ENCODE measurements at regions not wholly inside any gene's neighbourhood (a gene's known extent, or its start where the extent isn't known, plus 50 kb on each side); places are given as distances from the start of the nearest gene placed in this dataset.
A peak's percentile ranks its signal among the peaks of the same experiment; 100 is the strongest.

DNA sequence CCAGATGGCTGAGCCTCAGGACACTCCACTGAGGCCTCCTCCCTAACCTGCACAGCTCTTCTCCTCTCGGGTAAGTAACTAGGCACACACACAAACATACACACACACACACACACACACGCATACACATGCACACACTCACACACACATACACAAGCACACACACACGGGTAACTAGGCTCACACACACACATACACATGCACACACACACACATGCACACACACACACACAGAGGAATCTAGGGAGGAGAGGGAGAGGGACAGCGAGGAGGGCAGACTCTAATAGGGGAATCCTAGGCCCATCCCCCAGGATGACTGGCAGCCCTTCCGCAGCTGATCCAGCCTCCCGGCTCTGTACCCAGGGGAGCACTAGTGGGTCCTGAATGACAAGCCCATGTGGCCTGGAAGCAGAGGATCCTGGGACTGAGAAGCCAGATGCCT lies 177.4 kb upstream of the LINGO1 start:
- TF ChIP-seq, protein P1, sequence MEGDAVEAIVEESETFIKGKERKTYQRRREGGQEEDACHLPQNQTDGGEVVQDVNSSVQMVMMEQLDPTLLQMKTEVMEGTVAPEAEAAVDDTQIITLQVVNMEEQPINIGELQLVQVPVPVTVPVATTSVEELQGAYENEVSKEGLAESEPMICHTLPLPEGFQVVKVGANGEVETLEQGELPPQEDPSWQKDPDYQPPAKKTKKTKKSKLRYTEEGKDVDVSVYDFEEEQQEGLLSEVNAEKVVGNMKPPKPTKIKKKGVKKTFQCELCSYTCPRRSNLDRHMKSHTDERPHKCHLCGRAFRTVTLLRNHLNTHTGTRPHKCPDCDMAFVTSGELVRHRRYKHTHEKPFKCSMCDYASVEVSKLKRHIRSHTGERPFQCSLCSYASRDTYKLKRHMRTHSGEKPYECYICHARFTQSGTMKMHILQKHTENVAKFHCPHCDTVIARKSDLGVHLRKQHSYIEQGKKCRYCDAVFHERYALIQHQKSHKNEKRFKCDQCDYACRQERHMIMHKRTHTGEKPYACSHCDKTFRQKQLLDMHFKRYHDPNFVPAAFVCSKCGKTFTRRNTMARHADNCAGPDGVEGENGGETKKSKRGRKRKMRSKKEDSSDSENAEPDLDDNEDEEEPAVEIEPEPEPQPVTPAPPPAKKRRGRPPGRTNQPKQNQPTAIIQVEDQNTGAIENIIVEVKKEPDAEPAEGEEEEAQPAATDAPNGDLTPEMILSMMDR (IDR thresholded peaks at IDR 0.05; ENCODE audit: low read depth, low read length) = no peak
- Histone ChIP-seq H3K4me3 (ENCODE audit: low read depth, low read length) (no peak overlapping the region), H3K27me3 (no peaks in the 10 kb centered on the region), H3K9me3 (no peaks in the 10 kb centered on the region), H3K36me3 (no peaks in the 10 kb centered on the region), H3K4me1 (peaks cover 13% of the 10 kb centered on the region)
- peak; percentile 86 for DNase-seq

DNA sequence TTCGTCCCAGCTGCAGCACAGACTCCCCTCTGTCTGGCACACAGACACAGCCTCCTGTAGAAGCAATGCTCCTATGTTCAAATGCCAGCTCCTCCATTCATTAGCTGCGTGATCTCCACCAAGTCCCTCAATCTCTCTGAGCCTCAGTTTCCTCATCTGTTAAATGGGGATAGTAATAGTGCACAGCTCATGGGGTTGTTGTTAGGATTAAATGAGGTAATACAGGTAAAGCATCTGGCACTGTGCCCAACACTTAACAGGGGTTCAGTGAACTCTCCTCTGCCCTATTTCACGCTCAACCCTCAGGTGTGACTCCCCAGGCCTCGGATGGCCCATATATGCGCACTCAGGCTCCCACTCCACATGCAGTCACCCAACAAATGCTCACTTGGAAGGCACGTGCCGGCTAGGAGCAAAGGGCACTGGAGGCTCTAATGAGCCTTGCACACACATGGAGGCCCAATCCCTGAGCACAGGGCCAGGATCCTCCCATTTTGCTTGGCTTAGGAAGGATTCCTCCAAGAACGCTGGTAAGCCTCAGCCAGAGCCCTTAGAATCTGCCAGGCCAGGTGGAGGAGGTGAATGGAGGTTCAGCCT lies 176.0 kb upstream of the LINGO1 start:
- TF ChIP-seq, protein P1 (IDR thresholded peaks at IDR 0.05; ENCODE audit: low read depth, low read length) = no peak
- no peak for DNase-seq
- H3K9me3 ChIP-seq = no peaks in the 10 kb centered on the region
- H3K36me3 ChIP-seq = no peaks in the 10 kb centered on the region
- peaks cover 13% of the 10 kb centered on the region for H3K4me1 ChIP-seq
- H3K27me3 ChIP-seq = no peaks in the 10 kb centered on the region
- H3K4me3 ChIP-seq (ENCODE audit: low read depth, low read length) = no peak overlapping the region

DNA sequence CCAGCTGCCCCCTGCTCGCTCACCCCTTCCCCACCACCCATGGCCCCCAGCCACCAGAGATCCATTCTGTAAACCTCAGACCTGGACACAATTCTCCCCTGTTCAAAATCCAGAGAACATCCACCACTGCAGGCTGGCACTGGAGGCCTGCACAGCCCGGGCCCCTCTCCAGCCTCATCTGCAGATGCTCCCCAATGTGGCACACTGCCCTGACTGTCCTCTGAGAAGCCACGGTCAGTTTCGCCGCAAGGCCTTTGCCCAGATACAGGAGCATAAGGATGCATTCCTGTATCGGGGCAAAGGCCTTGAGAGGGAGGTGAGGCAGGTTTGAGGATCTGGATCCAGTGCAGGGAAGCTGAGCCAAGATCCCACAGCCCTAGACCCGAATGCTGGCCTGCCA lies 175.4 kb upstream of the LINGO1 start:
- Histone ChIP-seq H3K9me3 (no peaks in the 10 kb centered on the region), H3K4me3 (ENCODE audit: low read depth, low read length) (no peak overlapping the region), H3K36me3 (no peaks in the 10 kb centered on the region), H3K27me3 (no peaks in the 10 kb centered on the region), H3K4me1 (peaks cover 13% of the 10 kb centered on the region)
- TF ChIP-seq, protein P1 (IDR thresholded peaks at IDR 0.05; ENCODE audit: low read depth, low read length) = no peak
- DNase-seq = no peak

DNA sequence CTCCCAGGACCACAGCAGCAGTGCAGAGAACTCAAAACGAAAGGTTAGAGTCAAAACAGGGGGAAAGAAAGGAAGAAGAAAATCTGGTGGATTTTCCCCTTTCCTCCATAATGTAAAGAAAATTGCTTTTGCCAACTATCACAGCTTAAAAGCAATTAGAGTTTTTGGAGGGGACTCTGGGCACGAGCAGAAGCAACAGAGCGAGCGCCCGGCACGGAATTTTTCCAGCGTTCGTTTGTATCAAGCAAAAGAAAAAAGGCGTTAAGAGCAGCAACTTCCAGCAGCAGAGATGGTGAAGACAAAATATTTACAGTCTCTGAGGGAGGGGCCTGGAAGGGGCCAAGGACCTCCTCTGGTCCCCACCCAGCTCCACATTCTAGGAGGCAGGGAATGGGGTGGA lies 174.9 kb upstream of the LINGO1 start:
- H3K4me1 ChIP-seq = peaks cover 13% of the 10 kb centered on the region
- no peaks in the 10 kb centered on the region for H3K27me3 ChIP-seq
- no peaks in the 10 kb centered on the region for H3K36me3 ChIP-seq
- TF ChIP-seq, protein P1 (IDR thresholded peaks at IDR 0.05; ENCODE audit: low read depth, low read length) = no peak
- DNase-seq = no peak
- H3K4me3 ChIP-seq (ENCODE audit: low read depth, low read length) = no peak overlapping the region
- H3K9me3 ChIP-seq = no peaks in the 10 kb centered on the region

DNA sequence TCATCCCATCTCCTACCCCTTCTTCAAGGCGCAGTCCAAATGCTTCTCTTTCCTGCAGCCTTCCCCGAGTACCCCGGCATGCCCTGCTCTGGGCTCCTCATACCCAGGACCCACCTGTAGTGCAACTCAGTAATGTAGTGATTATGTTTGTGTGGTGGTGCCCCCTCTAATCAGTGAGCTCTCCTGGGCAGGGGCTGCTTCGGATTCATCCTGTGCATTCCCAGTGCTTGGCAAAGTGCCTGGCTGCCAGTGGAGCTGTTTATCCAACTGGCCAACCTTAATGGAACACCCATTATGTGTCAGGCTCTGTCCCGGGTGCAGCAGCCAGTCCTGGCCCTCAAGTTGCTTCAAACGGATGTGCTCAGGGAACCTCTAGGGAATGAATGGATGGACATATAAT lies 174.4 kb upstream of the LINGO1 start:
- Histone ChIP-seq H3K27me3 (no peaks in the 10 kb centered on the region), H3K36me3 (no peaks in the 10 kb centered on the region), H3K4me1 (peaks cover 13% of the 10 kb centered on the region), H3K4me3 (ENCODE audit: low read depth, low read length) (no peak overlapping the region), H3K9me3 (no peaks in the 10 kb centered on the region)
- DNase-seq = peak; percentile 65
- TF ChIP-seq, protein P1 (IDR thresholded peaks at IDR 0.05; ENCODE audit: low read depth, low read length) = no peak

DNA sequence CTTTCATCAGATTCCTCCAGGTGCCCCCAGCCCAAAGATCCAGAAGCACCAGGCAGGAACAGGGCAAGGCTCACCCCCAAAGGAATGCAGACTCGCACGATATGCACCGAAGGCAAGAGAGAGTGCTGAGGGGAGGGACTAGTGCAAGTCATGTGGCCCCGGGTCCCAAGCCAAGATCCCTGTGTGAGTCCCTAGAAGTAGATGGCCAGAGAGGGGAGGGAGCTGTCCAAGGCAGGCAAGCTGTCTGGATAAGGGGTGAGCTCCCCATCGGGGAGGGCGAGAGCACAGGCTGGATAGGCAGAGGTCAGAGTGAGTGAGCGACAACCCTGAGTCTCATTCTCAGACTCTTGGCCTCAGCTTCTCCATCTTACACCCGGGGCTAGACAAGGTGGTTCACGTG lies 171.5 kb upstream of the LINGO1 start:
- no peak for DNase-seq
- TF ChIP-seq, protein P1 (IDR thresholded peaks at IDR 0.05; ENCODE audit: low read depth, low read length) = no peak
- no peak overlapping the region for H3K4me3 ChIP-seq (ENCODE audit: low read depth, low read length)
- H3K27me3 ChIP-seq = no peaks in the 10 kb centered on the region
- H3K36me3 ChIP-seq = no peaks in the 10 kb centered on the region
- no peaks in the 10 kb centered on the region for H3K9me3 ChIP-seq
- H3K4me1 ChIP-seq = no peaks in the 10 kb centered on the region; the same call in 1 of the 2 replicates

All from BE2C (cell line).